KMS-11 (cell line): ENCODE measurements at regions not wholly inside any gene's neighbourhood (a gene's known extent, or its start where the extent isn't known, plus 50 kb on each side); places are given as distances from the start of the nearest gene placed in this dataset.

Experiments
- H2AFZ ChIP-seq: fragments of 200-600 bp; sonication (generic); 2 replicates; pipeline ENCODE4 v1.6.1; 2016; ENCODE audit warnings: antibody characterized with exemption, mixed run types, low read depth
- H3K27ac ChIP-seq: fragments of 200-600 bp; sonication (generic); 2 replicates; pipeline ENCODE4 v1.6.1; 2016; ENCODE audit warnings: mild to moderate bottlenecking, mixed run types
- H3K27me3 ChIP-seq: fragments of 200-600 bp; sonication (generic); 2 replicates; pipeline ENCODE4 v1.6.1; 2017; ENCODE audit warnings: mild to moderate bottlenecking, low read depth, mixed run types, moderate library complexity; ENCODE audit not compliant: insufficient read depth
- H3K36me3 ChIP-seq: fragments of 200-600 bp; sonication (generic); 2 replicates; pipeline ENCODE4 v1.6.1; 2017; ENCODE audit warnings: mild to moderate bottlenecking, mixed run types; ENCODE audit not compliant: insufficient read depth
- H3K4me1 ChIP-seq: fragments of 200-600 bp; sonication (generic); 2 replicates; pipeline ENCODE4 v1.6.1; 2016; ENCODE audit warnings: mild to moderate bottlenecking, low read depth, mixed run types; ENCODE audit not compliant: poor library complexity, severe bottlenecking
- H3K4me2 ChIP-seq: fragments of 200-600 bp; sonication (generic); 2 replicates; pipeline ENCODE4 v1.7.0; 2016; ENCODE audit warnings: mild to moderate bottlenecking, mixed run types
- H3K4me3 ChIP-seq: fragments of 200-600 bp; sonication (generic); IDR thresholded peaks from 2 replicates; pipeline ENCODE4 v1.6.1; 2017; ENCODE audit warnings: low read depth, low read length, mixed read lengths; ENCODE audit not compliant: insufficient read depth
- H3K79me2 ChIP-seq: fragments of 200-600 bp; sonication (generic); 2 replicates; pipeline ENCODE4 v1.6.1; 2016; ENCODE audit warnings: low read depth, mixed run types; ENCODE audit not compliant: insufficient read depth
- H3K9ac ChIP-seq: fragments of 200-600 bp; sonication (generic); 2 replicates; pipeline ENCODE4 v1.6.1; 2016; ENCODE audit warnings: mild to moderate bottlenecking, mixed run types
- H4K20me1 ChIP-seq: fragments of 200-600 bp; sonication (generic); 2 replicates; pipeline ENCODE4 v1.6.1; 2016; ENCODE audit warnings: mild to moderate bottlenecking, mixed run types; ENCODE audit not compliant: insufficient read depth
- TF ChIP-seq, protein P1 (sequence below): fragments of 200-600 bp; sonication (generic); conservative IDR thresholded peaks from 2 replicates; pipeline ENCODE4 v1.6.1; 2017; ENCODE audit warnings: low read depth, mild to moderate bottlenecking, antibody characterized with exemption, low read length, moderate library complexity, mixed read lengths

GRCh38 chr3:13227315-13228165 lies 154.3 kb upstream of the IQSEC1 start:
- H3K4me1 ChIP-seq, result no peaks in the 10 kb centered on the region
- H3K36me3 ChIP-seq, result no peaks in the 10 kb centered on the region
- H3K27me3 ChIP-seq, result no peaks in the 10 kb centered on the region
- H2AFZ ChIP-seq, result no peak overlapping the region
- H3K4me2 ChIP-seq, result no peak overlapping the region
- TF ChIP-seq, protein P1, sequence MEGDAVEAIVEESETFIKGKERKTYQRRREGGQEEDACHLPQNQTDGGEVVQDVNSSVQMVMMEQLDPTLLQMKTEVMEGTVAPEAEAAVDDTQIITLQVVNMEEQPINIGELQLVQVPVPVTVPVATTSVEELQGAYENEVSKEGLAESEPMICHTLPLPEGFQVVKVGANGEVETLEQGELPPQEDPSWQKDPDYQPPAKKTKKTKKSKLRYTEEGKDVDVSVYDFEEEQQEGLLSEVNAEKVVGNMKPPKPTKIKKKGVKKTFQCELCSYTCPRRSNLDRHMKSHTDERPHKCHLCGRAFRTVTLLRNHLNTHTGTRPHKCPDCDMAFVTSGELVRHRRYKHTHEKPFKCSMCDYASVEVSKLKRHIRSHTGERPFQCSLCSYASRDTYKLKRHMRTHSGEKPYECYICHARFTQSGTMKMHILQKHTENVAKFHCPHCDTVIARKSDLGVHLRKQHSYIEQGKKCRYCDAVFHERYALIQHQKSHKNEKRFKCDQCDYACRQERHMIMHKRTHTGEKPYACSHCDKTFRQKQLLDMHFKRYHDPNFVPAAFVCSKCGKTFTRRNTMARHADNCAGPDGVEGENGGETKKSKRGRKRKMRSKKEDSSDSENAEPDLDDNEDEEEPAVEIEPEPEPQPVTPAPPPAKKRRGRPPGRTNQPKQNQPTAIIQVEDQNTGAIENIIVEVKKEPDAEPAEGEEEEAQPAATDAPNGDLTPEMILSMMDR, result no peak
- no peak overlapping the region for H3K9ac ChIP-seq
- no peak overlapping the region for H3K4me3 ChIP-seq
- H3K27ac ChIP-seq, result no peak overlapping the region
- H4K20me1 ChIP-seq, result no peaks in the 10 kb centered on the region
- no peaks in the 10 kb centered on the region for H3K79me2 ChIP-seq

DNA sequence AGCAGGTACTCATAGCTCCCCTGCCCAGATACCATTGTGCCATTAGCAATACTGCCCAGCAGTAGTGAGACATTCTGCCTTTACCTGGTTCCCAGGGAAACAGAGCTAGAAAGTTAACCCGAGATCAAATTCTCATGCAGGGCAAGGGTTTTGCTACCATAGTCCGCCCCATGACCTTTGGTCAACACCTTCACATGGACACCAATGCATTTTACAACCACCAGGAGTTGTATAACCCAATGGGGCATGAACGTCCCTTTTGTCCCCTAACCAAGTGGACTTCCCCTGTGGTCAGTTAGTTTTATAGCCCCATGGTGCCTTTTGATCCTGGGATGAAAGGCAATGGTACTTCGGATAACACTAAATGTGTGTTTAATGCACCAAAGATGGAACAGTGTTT lies 151.7 kb upstream of the IQSEC1 start:
- H4K20me1 ChIP-seq, result no peaks in the 10 kb centered on the region
- TF ChIP-seq, protein P1, result no peak
- no peak overlapping the region for H3K9ac ChIP-seq
- H3K79me2 ChIP-seq, result no peaks in the 10 kb centered on the region
- H3K4me3 ChIP-seq, result no peak overlapping the region
- H3K36me3 ChIP-seq, result no peaks in the 10 kb centered on the region
- H3K27me3 ChIP-seq, result no peaks in the 10 kb centered on the region
- H2AFZ ChIP-seq, result no peak overlapping the region
- H3K27ac ChIP-seq, result no peak overlapping the region
- H3K4me2 ChIP-seq, result no peak overlapping the region
- no peaks in the 10 kb centered on the region for H3K4me1 ChIP-seq

- TF ChIP-seq, protein P1, result no peak
- H3K4me3 ChIP-seq, result no peak overlapping the region
- no peak overlapping the region for H2AFZ ChIP-seq
- no peak overlapping the region for H3K27ac ChIP-seq
- no peaks in the 10 kb centered on the region for H3K4me1 ChIP-seq
- no peaks in the 10 kb centered on the region for H3K36me3 ChIP-seq
- no peaks in the 10 kb centered on the region for H3K79me2 ChIP-seq
- H4K20me1 ChIP-seq, result no peaks in the 10 kb centered on the region
- no peak overlapping the region for H3K4me2 ChIP-seq
- no peak overlapping the region for H3K9ac ChIP-seq
- H3K27me3 ChIP-seq, result no peaks in the 10 kb centered on the region
Measured at GRCh38 chr3:13223574-13224237, 150.5 kb upstream of the IQSEC1 start.

GRCh38 chr3:13222891-13223573 lies 149.8 kb upstream of the IQSEC1 start:
- no peaks in the 10 kb centered on the region for H3K79me2 ChIP-seq
- no peak overlapping the region for H3K27ac ChIP-seq
- TF ChIP-seq, protein P1, result no peak
- H3K4me3 ChIP-seq, result no peak overlapping the region
- no peaks in the 10 kb centered on the region for H3K4me1 ChIP-seq
- H3K36me3 ChIP-seq, result no peaks in the 10 kb centered on the region
- H2AFZ ChIP-seq, result no peak overlapping the region
- no peak overlapping the region for H3K4me2 ChIP-seq
- H4K20me1 ChIP-seq, result no peaks in the 10 kb centered on the region
- H3K9ac ChIP-seq, result no peak overlapping the region
- no peaks in the 10 kb centered on the region for H3K27me3 ChIP-seq
